Esophagus squamous epithelium (tissue), 4 donors: ENCODE measurements at regions not wholly inside any gene's neighbourhood (a gene's known extent, or its start where the extent isn't known, plus 50 kb on each side); places are given as distances from the start of the nearest gene placed in this dataset.

Experiments used
- CTCF ChIP-seq, 6 experiments: fragments of 450-650 bp in 4 of 6; fragments of 200-600 bp in 2 of 6; sonication (generic) in 2 of 6; IDR thresholded peaks; one replicate each; pipeline ENCODE4 v1.5.1; 2016 to 2019; ENCODE audit warnings: antibody characterized with exemption in 6 of 6, mild to moderate bottlenecking in 4 of 6, moderate library complexity in 4 of 6
- POLR2A ChIP-seq, 4 donors: fragments of 450-650 bp; IDR thresholded peaks; one replicate each; pipeline ENCODE4 v1.6.1; 2017; ENCODE audit warnings: antibody characterized with exemption in 4 of 4, mild to moderate bottlenecking in 4 of 4, moderate library complexity in 3 of 4

- TF ChIP-seq CTCF (IDR thresholded peaks at IDR 0.05) (no peak), POLR2A (IDR thresholded peaks at IDR 0.05) (no peak)
Measured at GRCh38 chrX:42615161-42615563, 162.8 kb downstream of the PPP1R2C start.
